ENCODE measurements at regions not wholly inside any gene's neighbourhood (a gene's known extent, or its start where the extent isn't known, plus 50 kb on each side); places are given as distances from the start of the nearest gene placed in this dataset.

DNA sequence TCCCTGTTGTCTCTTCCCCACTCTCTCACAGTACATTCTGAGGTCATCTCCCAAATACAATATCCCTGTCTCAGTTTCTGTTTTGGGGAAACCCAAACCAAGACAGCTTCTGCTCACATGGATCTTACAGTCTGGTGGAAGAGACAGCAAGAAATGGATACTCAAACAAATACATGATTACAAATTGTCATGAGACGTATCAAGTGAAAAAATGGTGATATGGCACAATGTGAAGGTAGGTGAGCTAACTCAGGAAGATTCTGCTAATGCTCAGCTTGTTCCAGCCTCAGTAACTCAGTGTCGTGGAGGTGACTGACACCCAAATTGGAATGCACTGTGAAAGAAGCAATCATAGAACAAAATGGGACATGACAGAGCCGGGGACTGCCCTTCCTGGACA lies 68.3 kb downstream of the CHST1 start:
- DNase-seq: no peak

DNA sequence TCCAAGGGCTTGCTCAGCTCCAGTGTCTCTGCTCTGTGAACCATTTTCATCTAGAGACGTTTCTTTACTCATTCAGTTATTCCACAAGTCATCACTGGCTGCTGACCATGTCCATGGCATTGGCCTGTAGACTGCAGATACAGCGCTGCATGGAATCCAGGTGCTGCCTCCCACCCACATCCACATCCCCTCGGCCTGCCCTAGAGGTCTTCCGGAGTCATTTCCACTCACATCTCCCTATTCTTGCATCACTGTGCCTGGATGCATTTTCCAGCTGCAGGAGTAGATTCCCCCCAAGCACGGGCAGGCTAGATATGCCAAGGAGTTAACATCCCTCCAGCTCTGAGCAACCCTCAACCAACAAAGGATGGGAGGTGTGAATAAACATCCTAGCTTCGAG lies 68.9 kb downstream of the CHST1 start:
- no peak for DNase-seq

DNA sequence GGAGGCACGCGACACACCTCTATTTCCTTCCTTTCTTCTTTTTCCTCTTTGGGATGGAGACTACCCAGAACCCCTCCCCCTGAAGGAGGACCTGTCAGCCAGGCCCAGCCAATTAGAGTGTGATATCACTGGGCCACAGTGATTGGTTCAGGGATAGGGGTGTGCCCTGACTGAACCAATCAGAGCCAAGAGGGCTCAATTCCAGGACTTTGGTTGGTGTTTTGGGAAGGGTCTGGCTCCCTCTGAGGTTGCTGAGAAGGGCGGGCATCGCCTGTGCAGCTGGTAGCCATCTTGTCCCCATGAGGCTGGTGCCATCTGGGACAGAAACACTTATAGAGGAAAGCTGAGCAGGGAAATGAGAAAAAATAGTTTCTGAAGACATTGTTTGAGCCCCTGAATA lies 71.4 kb downstream of the CHST1 start:
- no peak for DNase-seq

DNA sequence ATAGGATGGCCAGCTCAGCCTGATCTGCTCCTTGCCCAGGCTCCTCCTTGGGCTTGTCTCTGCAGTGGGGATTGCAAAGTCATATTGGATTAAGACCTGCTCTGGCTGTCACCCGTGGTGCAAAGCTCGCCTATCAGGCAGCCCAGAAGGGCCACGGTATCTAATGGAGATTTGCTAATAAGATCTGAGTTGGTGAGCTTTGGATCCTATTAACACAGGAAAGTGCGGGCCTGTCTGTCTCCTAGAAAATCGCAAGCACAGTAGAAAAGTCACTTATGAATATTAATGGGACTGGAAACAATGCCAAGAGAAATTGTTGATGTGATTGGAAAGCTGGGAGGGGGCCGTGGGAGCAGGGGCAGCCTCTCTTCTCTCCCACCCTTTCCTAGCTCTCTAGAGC lies 72.8 kb downstream of the CHST1 start:
- DNase-seq: no peak

DNA sequence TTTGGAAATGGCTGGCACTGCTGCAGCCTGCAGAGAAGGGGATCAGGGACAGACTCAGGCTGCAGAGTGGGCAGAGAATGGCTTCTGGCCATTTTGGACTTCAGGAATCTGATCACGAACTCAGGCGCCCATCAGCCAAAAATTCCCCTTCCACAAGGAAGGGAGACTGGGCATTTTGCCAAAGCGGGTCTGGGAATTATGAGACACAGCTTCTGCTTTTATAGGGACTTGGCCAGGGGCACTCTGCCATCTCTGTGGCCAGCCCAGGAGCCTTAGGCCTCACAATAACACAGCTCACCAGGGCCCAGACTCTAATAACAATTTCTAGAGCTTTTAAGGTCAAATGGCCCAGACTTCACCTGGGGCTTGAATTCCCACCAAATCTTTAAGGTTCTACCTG lies 74.7 kb downstream of the CHST1 start:
- DNase-seq: no peak

DNA sequence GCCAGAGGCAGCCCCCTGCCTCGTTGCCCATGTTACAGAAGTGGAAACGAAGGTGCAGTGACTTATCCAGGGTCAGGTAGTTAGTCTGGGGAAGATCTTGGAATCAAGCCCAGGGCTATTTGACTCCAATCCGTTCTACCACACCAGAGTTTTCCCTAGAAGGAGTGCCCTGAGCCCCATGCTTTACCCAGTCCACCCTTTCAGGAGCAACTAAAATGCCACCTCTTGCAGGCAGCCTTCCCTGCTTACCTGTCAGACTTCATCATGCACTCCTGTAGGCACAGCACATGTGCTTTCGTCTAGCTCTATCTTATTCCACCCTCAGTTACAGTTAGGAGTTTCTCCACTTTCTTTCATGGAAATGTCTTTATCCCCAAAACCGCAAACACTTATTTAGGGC lies 80.2 kb downstream of the CHST1 start:
- DNase-seq: no peak

DNA sequence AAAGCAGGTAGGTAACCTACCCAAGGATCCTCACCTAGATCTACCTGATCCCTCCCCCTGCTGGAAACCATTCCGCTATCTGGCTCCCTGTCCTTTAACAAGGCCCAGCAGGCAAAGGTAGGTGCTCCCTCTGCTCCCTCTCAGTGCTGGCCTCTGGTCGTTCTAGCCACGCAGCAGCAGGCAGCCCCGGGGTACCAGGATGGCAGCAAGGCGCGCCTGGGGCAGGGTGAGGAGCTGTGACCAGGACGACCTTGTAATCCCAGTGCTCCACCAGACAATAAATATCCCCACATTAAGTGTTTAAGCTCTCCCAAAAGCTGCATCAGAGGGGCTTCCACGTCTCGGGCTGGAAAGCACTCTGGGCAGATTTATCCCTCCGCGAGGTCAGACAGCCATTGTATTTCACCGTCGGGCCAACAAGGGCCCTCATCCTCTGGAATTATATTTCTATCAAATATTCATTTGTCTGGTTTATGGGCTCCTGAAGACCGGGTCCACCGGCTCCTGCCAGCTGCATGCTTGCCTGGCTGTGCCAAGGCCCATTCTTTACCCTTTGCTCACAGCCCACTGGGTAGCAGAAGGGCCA lies 81.3 kb downstream of the CHST1 start:
- no peak for DNase-seq

DNA sequence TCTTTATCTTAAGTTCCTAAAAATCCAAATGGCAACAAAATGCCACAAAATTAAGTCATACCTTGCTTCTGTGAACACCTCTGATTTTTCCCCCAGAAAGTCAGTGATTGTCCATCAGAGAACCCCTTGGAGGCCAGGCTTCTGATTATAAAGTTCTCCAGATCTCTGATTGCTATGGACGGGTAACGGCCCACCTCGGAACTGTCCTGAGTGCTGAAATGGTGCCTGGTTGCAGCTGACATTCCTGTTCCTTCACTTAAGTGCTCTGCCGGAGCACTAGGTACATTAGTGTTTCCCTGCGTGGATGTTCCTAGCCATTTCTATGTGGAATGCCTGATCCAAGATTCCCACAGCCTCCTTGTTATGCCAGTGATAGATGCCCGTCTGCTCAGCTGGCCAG lies 85.0 kb downstream of the CHST1 start:
- DNase-seq: no peak

DNA sequence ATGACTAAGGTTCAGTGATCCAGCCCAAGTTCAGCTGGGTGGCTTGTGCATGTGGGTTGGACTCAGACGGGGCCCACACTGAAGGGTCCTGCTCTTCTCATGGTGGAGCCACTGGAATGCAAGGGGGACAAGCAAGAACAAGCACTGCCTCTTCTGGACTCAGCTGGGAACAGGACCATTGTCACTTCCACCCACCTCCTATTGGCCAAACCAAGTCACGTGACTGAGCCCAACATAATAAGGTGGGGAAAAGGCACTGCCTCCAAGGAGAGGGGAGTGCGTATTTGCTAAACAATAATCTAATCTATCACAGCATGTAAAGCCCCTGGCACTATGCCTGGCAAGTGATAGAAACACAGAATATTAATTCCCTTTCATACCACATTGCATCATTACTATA lies 87.1 kb downstream of the CHST1 start:
- no peak for DNase-seq

DNA sequence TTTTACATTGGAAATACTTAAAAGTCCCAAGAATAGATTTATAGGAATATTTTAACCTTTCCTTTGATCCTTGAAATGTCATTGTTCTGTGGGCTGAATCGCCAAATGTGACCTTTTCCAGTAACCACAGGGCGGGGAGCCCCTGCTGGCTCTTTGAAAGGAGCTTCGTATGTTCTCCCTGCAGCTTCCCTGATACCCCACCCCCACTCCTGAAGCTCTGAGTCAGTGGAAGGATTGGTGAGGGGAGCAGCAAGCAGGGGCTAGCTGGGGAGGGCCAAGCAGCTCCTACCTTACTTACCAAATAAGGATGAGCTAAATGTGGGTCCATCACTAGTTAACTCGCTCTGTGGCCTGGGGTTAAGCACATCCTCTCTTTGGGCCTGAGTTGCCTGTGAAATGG lies 87.7 kb downstream of the CHST1 start:
- no peak for DNase-seq

DNA sequence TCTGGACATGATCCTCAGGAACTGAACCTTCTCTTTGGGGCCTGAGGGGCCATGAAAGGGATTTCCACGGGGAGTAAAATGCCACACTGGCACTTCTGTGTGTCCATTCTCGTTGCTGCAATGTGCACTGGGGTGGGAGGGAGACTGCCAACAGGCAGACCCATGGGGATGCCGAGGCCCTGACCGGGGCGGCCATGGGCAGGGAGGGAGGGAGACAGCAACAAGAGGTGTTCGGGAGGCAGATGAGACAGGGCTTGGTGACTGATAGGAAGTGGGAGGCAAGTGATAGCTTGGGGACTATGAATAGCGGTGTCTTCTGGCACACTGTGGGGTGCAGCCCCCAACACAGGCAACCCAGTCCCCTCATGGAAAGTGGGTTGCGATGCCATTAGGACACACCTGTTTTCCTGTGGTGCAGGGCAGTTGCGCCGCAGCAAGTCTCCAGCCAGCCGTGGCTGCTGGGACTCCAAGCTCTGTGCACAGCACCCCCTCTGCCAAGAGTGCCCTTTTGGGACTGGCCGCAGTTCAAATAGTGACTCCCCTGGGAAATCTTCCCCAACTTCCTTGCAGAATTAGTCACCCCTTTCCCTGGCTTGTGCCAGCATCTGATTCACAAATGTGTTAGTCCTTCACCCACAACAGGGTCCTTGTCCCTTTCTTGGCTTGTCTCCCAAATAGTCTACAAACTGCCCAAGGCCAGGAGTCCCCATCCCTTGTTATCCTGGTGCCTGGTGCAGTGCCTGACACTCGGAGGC lies 88.8 kb downstream of the CHST1 start:
- DNase-seq: no peak

DNA sequence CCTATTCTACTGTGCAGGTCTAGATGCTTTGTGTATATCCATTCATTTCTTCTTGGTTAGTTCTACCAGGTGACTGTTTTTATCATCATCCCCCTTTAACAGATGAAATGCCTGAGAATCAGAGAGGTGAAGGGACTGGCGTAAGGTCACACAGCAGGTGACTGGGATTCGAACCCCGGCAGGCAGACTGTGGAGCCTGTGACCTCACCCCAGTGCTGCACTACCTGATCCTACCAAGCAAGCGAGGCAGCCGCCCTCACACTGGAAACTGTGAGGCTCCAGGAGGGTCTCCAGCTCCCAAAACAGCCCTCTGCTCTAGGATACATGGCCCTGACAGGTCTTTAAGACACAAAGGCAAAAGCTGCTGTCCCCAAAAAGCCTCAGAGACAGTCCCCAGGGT lies 91.7 kb downstream of the CHST1 start:
- DNase-seq: no peak

DNA sequence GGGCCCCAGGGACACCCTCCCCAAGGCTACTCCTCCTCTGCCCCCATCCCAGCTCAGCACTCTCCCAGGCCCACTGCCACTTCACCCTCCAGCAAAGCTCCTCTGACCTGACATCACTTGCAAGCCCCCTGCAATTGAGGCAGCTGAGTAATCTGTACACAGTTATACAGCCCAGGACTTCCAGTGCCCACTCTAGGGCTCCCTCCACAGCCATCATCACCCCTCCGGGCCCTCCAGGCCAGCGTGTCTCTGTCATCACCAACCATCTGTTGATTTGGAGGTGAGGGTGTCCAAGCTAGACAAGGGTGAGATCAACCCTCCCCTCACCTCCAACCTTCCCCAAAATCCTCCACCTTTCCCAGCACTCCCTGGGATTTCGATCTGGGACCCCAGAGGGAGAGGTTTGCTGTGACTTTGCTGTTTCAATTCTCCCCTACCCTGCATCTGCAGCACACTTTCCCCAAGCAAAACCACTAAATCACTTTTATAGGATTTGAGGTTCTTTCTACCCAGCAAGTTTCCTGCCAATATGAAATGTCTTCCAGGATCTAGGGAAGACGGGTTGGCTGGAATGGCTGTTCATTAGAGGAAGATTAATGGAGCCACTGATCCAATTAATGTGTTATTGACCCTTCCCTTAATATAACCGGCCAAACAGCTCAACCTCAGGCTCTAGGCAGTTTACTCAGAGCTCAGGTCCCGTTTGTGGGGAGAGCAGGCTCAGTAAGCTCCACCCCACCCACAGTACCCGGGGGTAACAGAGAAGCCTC lies 92.9 kb downstream of the CHST1 start:
- no peak for DNase-seq

DNA sequence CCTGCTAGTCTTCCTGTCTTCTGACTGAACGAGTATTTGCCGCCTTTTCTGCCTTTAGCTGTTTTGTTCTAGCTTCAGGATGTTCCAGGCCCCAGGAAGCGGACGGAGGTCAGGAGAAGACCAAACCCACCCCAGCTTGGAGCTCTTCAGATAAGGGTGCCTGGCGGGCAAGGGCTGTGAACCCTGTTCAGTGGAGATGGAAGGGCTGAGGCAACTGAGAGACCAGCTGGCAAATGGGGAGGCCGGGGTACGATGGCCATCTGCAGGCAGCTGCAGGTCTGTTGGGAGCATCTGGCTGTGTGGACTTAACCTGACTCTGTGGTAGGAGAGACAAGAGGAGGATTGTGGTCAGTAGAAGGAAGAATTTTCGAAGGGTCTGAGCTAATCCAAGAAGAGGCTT lies 95.6 kb downstream of the CHST1 start:
- no peak for DNase-seq

DNA sequence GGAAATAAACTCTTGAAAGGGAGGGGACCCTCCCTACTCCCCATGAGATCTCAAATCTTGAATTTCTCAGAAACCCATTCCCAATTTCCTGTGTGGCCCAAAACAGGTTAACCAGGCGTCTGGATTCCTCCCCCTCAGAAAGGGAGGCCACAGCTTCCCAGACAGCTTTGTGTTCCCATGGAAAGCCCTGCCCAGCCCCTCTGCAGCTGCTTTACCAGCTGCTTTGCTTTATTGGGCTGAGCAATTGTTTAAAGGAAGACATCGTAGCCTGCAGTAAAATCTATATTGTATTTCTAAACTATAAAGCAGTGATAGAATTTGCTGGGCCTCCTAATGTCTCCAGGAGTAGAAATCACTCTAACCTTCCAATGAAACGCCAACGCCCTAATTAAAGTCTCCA lies 97.4 kb downstream of the CHST1 start:
- no peak for DNase-seq

DNA sequence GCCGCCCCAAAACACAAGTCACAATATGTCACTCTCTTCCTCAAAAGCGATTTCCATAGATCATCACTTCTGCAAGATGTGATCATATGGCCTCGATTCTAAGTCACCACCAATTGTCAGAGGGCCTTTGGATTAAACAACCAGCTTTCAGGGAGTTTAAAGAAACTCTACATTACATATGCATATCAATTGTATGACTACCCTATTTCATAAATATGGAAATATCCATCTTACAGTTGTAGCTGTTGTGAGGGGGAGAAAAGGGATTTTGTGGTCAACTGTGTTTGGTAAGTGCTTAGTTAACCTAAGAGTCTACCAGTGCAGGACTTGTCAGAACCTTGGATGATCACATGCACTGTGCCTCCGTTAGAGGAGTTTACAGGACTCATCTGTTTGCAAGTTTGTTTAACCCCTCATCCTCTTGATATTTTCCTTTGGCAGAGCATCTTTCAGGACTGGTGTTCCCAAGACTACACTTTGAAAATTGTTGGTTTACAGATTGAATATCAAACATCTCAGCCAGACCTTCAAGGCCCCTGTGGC lies 99.9 kb downstream of the CHST1 start:
- no peak for DNase-seq

DNA sequence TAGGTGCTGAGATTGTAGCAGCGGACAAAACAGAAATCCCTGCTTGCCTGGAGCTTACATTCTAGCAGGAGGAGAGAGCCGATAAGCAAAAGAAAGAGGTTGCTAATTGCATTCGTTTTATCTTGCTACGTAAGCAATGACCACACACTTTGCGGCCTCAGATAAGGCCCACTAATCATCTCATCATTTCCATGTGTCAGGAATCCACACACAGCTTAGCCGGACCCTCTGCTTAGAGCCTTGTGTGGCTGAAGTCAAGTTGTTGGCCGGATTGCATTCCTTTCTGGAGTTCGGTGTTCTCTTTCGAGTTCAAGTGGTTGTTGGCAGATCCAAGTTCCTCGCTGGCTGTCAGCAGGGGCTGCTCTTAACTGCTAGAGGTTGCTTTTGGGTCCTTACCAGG lies 101.6 kb downstream of the CHST1 start:
- DNase-seq: no peak

DNA sequence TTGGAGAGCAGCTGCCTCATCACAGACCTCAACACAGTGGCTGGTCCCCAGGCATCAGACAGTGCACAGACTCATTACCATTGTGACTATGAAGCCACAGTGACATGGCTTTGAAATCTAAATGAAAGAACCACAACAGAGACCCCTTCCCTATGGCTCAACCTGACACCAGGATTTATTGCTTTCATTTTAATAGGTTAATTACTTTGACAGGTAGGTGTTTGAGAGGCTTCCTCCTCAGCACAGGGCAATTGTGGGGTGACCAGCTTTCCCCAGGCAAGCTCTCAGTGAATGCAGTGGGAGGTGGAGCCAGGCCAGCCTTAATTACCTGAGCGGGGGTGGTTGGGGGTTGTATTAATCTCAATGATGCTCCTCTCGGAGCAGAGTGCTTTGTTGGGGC lies 102.3 kb downstream of the CHST1 start:
- no peak for DNase-seq

DNA sequence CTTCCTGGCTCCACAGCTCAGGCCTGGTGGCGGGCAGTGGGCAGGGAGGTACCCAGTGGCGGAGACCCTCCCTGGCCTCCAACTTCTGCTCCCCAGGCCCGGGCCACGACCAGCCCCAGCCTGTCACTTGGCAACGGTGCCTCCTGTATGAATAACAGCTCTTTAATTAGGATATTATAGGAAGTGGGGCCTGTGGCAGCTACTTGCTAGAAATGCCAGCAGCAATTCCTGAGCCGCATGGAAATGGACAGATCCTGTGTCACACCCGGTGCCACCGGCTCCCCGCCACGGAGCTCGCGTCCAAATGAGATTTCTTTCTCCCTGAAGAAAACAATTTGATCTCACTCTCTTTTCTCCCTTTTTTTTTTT lies 104.5 kb downstream of the CHST1 start:
- no peak for DNase-seq

DNA sequence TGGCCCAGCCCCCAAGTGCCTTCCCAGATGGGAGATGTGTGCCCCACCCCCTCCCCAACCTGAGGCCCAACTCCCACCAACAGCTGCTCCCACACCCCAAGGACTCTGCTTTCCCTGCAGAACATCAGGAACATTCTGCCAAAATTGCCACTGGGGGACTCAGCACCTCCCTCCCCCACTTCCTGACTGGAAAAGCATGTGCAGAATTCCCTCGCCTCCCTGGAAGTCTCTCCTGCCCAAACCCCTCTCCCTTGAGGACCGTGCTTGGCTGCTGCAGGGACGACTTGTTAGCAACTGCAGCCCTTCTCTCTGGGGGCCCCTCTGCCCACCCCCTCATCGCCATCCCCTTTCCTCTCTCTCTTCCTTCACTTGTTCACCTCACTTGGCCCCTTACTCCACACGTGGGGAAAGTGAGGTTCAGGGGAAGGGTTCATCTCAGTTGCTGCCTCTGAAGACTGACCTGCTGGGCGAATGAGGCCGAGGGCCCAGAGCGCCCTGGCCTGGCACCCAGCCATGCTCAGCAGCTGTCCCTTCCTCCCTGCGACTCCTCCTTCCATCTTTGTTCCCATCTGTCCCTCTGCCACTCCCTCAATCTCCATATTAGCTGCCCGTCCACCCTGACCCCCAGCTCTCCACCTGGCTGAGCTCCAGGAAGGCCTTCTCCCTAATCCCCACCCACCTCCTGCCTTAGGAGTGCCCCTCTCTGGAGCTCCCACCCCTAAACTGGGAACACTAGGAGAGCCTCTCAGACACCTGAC lies 105.1 kb downstream of the CHST1 start:
- DNase-seq: no peak

DNA sequence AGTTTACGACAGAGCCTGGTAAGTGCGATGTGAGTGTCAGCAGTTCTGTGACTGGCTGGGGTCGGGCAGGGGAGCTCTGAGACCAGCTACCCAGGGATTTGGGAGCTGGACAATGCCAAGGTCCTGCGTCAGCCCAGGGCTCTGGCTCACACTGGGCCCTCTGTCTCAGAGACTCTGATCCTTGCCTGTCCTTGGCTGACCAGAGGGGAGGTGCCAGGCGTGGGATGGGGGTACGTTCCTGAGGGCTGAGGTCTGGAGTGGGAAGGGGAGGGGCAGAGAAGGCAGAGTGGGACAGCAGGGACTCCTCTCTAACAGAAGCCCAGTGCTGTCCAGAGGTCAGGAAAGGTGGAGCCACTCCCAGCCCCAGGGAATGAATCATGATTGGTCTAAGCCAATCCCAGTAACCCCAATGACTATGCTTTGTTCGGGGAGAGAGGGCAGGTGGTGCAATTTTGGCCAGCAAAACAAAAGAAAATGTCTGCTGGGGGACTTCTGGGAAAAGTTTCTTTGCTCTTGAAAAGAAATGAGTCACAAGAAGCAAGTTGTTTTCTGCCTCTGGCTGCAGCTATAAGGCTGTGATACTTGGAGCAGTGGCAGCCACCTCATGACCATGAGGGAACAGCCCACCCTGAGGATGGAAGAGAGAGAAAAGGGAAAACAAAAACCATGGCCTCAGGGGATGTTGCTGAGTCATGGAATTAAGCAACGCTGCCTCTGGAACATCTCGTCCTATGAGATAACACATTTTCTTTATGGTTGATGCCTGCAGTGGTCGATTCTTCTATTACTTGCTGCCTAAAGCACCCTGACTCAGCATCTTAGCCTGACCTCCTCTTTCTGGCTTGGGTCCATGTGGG lies 108.3 kb downstream of the CHST1 start:
- DNase-seq: no peak

DNA sequence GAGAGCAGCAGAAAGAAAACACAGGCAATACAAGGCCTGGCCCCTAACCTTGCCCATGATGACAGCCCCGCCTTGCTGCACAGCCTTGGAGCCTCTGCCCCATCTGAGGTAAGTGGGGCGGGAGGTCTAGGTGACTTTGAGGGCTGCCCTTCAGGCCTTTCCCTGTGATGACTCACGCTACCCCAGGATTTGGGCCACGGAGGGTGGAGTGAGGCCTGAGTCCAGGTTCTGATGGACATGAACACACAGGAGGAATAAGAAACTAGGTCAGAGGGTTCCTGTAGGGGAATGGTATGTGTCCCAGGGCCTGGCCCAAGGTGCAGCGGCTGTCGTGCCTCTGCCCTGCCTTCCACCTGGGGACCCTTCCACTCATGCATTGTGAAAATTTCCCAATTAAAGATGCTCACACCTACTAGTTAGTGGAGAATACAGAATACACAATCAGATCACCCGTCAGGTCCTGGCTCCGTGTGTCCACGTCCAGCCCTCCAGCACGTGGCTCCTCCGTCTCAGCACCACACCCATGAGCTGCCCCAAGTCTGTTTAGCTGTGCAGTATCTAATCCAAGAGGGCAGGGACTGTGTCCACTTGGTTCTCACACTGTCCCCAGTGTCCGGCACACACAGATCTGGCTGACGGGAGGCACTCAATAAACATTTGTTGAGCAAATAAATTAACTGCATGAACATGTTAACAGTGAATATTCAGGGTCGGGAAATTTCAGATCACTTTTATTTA lies 111.0 kb downstream of the CHST1 start:
- DNase-seq: no peak

Data from activated CD8-positive, alpha-beta memory T cell treated with anti-CD3 and anti-CD28 coated beads, Interleukin-2, amount 50 U/mL, for 48 hours (primary cell).